ENCODE measurements at regions not wholly inside any gene's neighbourhood (a gene's known extent, or its start where the extent isn't known, plus 50 kb on each side); places are given as distances from the start of the nearest gene placed in this dataset.

DNA sequence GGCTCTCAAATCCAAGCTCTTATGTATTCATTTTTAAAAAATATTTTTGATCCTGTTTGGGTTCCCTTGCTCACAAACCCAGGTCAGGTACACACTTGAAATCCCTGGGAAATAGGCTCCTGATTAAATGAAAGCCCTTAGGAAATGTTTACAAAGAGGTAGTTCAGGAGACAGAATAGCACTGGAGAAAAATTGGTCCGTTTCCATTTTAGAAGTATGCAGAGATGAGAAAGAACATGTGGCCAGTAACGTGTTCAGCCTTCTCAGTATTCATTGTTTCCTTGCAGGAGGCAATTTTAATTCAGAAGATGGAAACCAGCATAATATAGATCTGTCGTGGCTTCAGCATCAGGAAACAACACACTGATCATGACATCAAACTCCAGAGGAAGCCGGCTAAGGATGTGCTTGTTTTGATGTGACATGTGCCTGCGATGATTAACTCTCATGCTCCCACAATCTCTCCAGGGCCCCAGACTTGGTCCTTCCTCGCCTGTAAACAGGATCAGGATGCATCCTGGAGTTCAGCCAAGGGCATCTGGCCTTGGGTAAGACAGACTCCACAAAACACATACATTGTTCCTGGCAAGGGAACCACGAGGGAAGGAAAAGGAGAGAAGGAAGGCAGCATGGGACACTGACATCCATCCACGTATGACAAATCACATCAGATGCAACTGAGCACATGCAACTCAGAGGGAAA lies 350.5 kb upstream of the THBS1 start:
- Mint-ChIP-seq H3K9me3 (no peaks in the 10 kb centered on the region), H3K27me3 (ENCODE audit: low read depth, poor library complexity) (no peaks in the 10 kb centered on the region), H3K36me3 (ENCODE audit: low read depth) (no peaks in the 10 kb centered on the region), H3K27ac (no peak overlapping the region), H3K4me3 (no peak overlapping the region), H3K4me1 (no peaks in the 10 kb centered on the region)
- no peak for TF ChIP-seq CTCF (IDR thresholded peaks at IDR 0.05)
- no peak for DNase-seq

- no peaks in the 10 kb centered on the region for H3K9me3 Mint-ChIP-seq
- no peak overlapping the region for H3K27ac Mint-ChIP-seq
- no peaks in the 10 kb centered on the region for H3K27me3 Mint-ChIP-seq (ENCODE audit: low read depth, poor library complexity)
- no peak overlapping the region for H3K4me3 Mint-ChIP-seq
- no peak for DNase-seq
- no peaks in the 10 kb centered on the region for H3K4me1 Mint-ChIP-seq
- H3K36me3 Mint-ChIP-seq (ENCODE audit: low read depth), result no peaks in the 10 kb centered on the region
- TF ChIP-seq CTCF (IDR thresholded peaks at IDR 0.05), result no peak
Observed at GRCh38 chr15:39230908-39231285, 350.0 kb upstream of the THBS1 start.

DNA sequence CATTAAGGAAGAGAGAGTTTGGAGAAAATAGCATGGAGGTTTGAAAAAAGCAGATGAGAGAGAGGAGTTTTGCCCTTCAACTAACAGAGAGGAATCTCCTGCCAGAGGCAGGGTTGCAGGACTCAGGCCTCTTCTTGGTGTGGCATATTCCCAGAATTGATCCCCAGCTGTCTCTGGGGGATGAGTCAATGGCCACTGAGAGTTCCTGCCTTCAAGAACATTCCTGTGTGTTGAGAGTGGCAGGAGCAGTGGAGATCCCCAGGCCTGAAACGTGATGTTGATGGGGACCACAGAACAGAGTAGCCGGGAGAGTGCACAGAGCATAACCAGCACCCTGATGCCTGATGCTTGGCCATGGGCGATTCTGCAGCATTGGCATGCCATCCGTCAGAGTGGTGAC lies 348.4 kb upstream of the THBS1 start:
- H3K36me3 Mint-ChIP-seq (ENCODE audit: low read depth), result no peaks in the 10 kb centered on the region
- H3K27me3 Mint-ChIP-seq (ENCODE audit: low read depth, poor library complexity), result no peaks in the 10 kb centered on the region
- H3K27ac Mint-ChIP-seq, result no peak overlapping the region
- no peaks in the 10 kb centered on the region for H3K4me1 Mint-ChIP-seq
- H3K4me3 Mint-ChIP-seq, result no peak overlapping the region
- no peak for TF ChIP-seq CTCF (IDR thresholded peaks at IDR 0.05)
- H3K9me3 Mint-ChIP-seq, result no peaks in the 10 kb centered on the region
- no peak for DNase-seq

DNA sequence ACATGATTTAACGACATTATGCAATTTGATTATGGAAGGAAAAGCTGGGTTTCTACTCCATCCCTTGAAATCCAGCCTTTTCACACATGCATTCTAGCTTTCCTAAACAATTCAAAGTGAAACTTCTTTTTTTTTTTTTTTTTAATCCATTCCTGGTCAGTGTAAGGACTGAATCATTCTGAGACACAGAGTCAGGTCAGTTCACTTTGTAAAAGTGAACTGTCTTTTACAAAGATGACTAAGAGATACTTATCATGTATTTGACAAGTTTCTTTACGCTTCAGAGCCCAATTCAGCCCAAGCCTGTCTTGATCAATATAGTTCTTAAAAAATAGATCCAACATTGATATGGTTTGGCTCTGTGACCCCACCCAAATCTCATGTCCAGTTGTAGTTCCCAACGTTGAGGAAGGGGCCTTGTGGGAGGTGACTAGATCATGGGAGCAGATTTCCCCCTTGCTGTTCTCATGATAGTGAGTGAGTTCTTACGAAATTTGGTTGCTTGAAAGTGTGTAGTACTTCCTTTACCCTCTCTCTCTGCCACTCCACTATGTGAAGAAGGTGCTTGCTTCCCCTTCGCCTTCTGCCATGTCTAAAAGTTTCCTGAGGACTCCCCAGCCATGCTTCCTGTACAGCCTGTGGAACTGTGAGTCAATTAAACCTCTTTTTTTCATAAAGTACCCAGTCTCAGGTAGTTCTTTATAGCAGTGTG lies 345.6 kb upstream of the THBS1 start:
- no peaks in the 10 kb centered on the region for H3K27me3 Mint-ChIP-seq (ENCODE audit: low read depth, poor library complexity)

DNA sequence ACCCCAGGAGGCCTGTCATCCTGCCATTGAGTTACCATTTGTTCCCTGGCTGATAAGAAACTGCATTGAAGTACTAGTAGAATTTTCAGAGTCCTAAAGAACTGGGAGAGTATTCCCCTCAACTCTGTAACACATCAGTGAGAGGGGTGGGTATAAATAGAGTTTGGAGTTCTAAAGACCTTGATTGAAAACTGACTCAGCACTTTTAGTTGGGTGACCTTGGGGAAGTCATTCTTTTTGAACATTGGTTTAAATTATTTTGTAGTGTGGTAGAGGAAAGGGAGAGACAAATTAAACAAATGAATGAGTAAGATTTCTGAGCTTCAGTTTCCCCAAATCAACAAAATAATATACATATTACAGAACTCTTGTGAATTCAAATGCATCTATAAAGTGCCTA lies 344.5 kb upstream of the THBS1 start:
- Mint-ChIP-seq H3K9me3 (peaks cover 6% of the 10 kb centered on the region), H3K36me3 (ENCODE audit: low read depth) (no peaks in the 10 kb centered on the region), H3K4me3 (no peak overlapping the region), H3K4me1 (no peaks in the 10 kb centered on the region), H3K27ac (no peak overlapping the region), H3K27me3 (ENCODE audit: low read depth, poor library complexity) (no peaks in the 10 kb centered on the region)
- no peak for DNase-seq
- no peak for TF ChIP-seq CTCF (IDR thresholded peaks at IDR 0.05)

More for the DNA sequence above, 345.6 kb upstream of the THBS1 start:
- Mint-ChIP-seq H3K36me3 (ENCODE audit: low read depth) (no peaks in the 10 kb centered on the region), H3K4me3 (no peak overlapping the region), H3K27ac (no peak overlapping the region), H3K9me3 (peaks cover 2% of the 10 kb centered on the region), H3K4me1 (no peaks in the 10 kb centered on the region)
- no peak for DNase-seq
- TF ChIP-seq CTCF (IDR thresholded peaks at IDR 0.05), result no peak

GRCh38 chr15:39238443-39238842 lies 342.4 kb upstream of the THBS1 start:
- Mint-ChIP-seq H3K4me3 (no peak overlapping the region), H3K4me1 (no peaks in the 10 kb centered on the region), H3K27me3 (ENCODE audit: low read depth, poor library complexity) (no peaks in the 10 kb centered on the region), H3K9me3 (peaks cover 6% of the 10 kb centered on the region), H3K36me3 (ENCODE audit: low read depth) (no peaks in the 10 kb centered on the region), H3K27ac (no peak overlapping the region)
- DNase-seq, result no peak
- no peak for TF ChIP-seq CTCF (IDR thresholded peaks at IDR 0.05)

All from nephron progenitor cell (in vitro differentiated cells).